ENCODE measurements at regions not wholly inside any gene's neighbourhood (a gene's known extent, or its start where the extent isn't known, plus 50 kb on each side); places are given as distances from the start of the nearest gene placed in this dataset.
"Not testable (repeated sequence)": the region's sequence is repeated elsewhere in the genome, so short reads cannot be mapped to it uniquely, and the experiment has no call there.

DNA sequence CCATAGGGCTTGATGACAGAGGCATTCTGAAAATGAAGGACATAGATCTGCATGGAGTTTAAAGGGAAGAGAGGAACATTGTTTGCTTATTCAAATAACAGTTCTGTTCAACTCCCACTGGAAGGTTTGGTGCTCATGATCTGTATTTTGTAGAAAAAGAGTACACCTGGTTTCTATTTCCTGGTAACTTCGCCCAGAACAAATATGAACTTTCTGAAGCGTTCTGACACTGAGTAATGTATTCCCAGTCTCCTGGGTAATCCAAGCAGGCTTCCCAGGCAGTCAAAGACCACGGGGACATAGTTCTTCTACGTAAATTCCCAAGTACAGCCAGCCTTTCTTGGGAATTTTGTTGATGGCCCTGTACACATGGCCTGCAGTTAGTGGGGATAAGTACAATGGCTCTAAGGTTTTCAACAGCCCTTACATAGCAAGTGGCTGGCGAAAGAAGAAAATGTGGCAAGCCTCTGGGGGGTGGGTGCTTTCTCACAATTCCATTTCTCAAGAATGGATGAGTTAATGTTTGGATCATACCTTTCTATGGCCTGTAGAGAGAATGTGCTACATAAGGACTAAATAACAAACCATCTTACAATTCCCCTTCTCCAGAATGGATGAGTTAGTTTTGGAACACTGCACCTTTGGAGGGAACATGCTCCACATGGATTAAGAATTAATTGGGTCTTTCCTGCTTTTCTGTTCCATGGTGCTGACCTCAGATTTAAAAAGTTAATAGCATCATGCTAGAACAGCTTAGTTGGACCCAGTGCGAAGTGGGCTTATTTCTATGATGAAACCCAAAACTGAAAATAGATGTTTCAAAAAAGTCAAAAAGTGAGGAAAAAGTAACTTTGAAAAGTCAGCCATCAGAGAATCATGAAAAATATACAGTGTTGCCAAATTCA lies 52.7 kb downstream of the COL6A6 start:
- ChIA-PET CTCF (no interaction called here), POLR2A (ENCODE audit: low non-redundant PET) (no interaction called here)
- TF ChIP-seq, protein P1, sequence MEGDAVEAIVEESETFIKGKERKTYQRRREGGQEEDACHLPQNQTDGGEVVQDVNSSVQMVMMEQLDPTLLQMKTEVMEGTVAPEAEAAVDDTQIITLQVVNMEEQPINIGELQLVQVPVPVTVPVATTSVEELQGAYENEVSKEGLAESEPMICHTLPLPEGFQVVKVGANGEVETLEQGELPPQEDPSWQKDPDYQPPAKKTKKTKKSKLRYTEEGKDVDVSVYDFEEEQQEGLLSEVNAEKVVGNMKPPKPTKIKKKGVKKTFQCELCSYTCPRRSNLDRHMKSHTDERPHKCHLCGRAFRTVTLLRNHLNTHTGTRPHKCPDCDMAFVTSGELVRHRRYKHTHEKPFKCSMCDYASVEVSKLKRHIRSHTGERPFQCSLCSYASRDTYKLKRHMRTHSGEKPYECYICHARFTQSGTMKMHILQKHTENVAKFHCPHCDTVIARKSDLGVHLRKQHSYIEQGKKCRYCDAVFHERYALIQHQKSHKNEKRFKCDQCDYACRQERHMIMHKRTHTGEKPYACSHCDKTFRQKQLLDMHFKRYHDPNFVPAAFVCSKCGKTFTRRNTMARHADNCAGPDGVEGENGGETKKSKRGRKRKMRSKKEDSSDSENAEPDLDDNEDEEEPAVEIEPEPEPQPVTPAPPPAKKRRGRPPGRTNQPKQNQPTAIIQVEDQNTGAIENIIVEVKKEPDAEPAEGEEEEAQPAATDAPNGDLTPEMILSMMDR (conservative IDR thresholded peaks at IDR 0.05; ENCODE audit: low read depth), result no peak
- no peak overlapping the region for H3K27ac ChIP-seq
- DNase-seq (ENCODE audit: low spot score), result no peak

DNA sequence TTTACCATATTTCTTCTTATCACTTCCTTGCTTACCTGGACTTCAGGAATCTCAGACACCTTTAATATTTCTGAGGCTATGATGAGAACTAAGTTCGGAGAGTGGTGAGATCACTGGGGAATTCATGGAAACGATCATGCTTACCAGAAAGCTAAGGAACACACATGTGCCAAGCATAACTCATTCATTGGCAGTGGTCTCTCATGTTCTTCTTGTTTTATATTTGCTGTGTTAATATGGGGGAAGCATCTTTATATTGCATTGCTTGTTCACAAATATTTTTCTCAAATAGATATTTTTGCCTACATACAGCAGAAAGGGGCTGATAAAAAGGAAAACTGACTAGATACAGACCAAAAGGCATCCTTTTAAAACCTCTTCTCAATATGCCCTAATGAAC lies 55.8 kb downstream of the COL6A6 start:
- ChIA-PET POLR2A (ENCODE audit: low non-redundant PET) (no interaction called here), CTCF (interaction anchor here (0.7 kb wide), 1 partner anchor 856 kb away, joined by 4 read pairs; no protein-coding TSS in a partner anchor)
- TF ChIP-seq, protein P1 (conservative IDR thresholded peaks at IDR 0.05; ENCODE audit: low read depth), result no peak
- no peak for DNase-seq (ENCODE audit: low spot score)
- H3K27ac ChIP-seq, result no peak overlapping the region

DNA sequence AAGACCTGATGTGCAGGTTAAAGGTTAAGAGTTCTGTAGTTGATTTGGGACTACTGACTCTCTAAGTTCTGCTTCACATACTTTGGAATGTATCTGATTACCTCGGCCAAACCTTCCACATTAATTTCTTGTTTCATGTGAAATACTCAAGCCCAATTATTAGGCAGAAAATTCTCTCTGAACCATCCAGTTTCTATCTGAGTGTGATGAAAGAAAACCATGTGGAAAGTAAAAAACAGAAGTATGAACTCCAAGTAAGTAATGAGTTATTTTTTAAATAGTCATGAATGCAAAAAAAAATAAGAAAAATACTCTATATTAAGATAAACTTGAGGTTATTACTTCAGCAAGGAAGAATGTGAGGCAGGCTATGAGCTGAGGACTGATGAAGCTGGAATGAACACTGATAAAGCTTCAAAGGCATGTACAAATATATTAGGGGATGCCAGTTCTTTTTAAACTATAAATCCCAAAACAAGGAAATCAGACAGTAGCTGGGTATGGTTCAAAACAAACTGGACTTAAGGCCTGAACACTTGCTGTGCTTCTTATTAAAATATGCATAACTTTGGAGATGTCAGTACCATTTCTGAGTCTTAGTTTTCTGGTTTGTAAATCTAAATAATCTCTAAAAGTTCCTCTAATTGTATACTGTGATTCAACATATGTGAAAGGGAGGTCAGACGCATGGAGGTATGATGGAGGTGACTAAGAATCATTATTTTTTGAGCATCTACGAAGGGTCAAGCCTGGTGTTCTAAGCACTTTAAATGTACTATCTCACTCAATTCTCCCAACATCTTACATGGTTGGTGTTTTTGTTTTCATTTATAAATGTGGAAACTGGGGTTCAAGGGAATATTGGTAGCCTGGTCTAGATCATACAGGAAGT lies 59.6 kb downstream of the COL6A6 start:
- no peak for DNase-seq (ENCODE audit: low spot score)
- H3K27ac ChIP-seq, result no peak overlapping the region
- TF ChIP-seq, protein P1 (conservative IDR thresholded peaks at IDR 0.05; ENCODE audit: low read depth), result no peak
- ChIA-PET POLR2A (ENCODE audit: low non-redundant PET) (no interaction called here), CTCF (no interaction called here)

DNA sequence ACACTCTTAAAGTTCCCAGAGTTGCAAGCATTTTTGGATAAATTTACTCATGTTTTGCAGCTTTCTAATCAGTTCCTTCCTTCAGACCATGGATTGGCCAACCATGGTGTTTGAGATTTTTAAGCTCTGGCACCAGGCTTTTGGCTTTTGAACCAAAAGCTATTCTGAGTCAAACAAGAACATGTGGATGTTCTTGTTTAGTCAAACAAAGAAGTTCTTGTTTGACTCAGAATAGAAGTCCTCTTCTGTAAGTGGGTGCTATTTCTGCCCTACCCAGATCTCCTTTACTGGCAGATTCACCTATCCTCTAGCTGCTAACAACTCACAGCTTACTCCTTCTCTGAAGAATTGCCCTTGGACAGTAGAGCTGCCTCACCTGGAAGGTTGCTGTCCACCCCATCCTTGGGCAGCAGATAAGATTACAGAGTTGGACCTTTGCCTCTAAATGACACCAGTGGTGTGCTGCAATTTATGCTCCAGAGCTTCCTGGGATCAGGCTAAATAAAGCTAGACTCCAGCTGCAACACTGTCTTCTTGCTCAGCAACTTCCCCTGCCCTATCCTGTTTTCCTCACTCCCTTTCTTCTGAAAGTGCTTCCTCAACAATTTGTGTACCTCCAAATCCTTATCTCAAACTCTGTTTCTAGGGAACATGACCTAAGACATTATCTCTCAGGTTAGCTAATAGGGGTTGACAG lies 65.6 kb downstream of the COL6A6 start:
- POLR2A ChIA-PET (ENCODE audit: low non-redundant PET), result no interaction called here
- no peak for DNase-seq (ENCODE audit: low spot score)
- CTCF ChIA-PET, result no interaction called here
- TF ChIP-seq, protein P1 (conservative IDR thresholded peaks at IDR 0.05; ENCODE audit: low read depth), result no peak
- H3K27ac ChIP-seq, result no peak overlapping the region

DNA sequence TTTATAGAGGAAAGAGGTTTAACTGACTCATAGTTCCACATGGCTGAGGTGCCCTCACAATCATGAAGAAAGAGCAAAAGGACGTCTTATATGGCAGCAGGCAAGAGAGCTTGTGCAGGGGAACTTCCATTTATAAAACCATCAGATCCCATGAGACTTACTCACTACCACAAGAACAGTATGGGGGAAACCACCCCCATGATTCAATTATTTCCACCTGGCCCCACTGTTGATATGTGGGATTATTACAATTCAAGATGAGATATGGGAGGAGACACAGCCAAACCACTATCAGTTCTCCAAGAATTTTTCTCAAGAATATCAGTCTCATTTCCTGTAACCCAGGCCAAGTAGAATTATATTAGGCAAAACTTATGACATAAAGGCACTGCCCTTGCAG lies 77.8 kb downstream of the COL6A6 start:
- CTCF ChIA-PET; H3K27ac ChIP-seq; DNase-seq (ENCODE audit: low spot score); POLR2A ChIA-PET (ENCODE audit: low non-redundant PET): not testable (repeated sequence)

DNA sequence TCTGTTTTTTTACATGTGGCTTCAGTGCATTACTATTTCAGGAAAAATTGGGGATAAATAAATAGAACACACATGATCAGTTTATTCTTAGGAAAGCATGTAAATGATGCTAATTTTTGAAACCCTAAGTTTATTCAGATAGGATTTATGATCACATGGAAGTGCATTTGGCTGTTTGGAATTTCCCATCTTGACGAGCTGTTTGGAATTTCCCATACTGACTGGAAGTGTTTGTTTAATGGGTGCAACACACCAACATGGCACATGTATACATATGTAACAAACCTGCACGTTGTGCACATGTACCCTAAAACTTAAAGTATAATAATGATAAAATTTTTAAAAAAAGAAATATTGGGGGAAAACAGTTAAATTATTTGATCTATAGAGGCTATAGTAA lies 79.5 kb downstream of the COL6A6 start:
- no peak for DNase-seq (ENCODE audit: low spot score)
- TF ChIP-seq, protein P1 (conservative IDR thresholded peaks at IDR 0.05; ENCODE audit: low read depth), result no peak
- ChIA-PET CTCF (no interaction called here), POLR2A (ENCODE audit: low non-redundant PET) (no interaction called here)
- H3K27ac ChIP-seq, result no peak overlapping the region

Measured in RWPE1 (cell line).